22Rv1 (cell line): ENCODE measurements at regions not wholly inside any gene's neighbourhood (a gene's known extent, or its start where the extent isn't known, plus 50 kb on each side); places are given as distances from the start of the nearest gene placed in this dataset.

Source experiments
- CTCF ChIP-seq: fragments of 450-650 bp; IDR thresholded peaks from 2 replicates; pipeline ENCODE4 v1.5.1; 2017; ENCODE audit warnings: mild to moderate bottlenecking
- ZFX ChIP-seq: fragments of 450-650 bp; IDR thresholded peaks from 2 replicates; pipeline ENCODE4 v1.6.1; 2017; ENCODE audit warnings: antibody characterized with exemption, borderline replicate concordance

GRCh38 chr2:19687017-19687659 lies 214.6 kb downstream of the TTC32 start:
- TF ChIP-seq CTCF, result no peak
- no peak for TF ChIP-seq ZFX
